GM13977 (cell line): ENCODE measurements at regions not wholly inside any gene's neighbourhood (a gene's known extent, or its start where the extent isn't known, plus 50 kb on each side); places are given as distances from the start of the nearest gene placed in this dataset.
"Not testable (repeated sequence)": the region's sequence is repeated elsewhere in the genome, so short reads cannot be mapped to it uniquely, and the experiment has no call there.

Source experiments
- DNase-seq: peaks from one replicate; pipeline ENCODE4 v3.0.0; 2012; ENCODE audit warnings: low spot score
- CTCF ChIP-seq: IDR thresholded peaks from 2 replicates; pipeline ENCODE4 v1.5.1; 2012; ENCODE audit warnings: mild to moderate bottlenecking, control low read depth; ENCODE audit not compliant: insufficient read depth; ENCODE audit errors: extremely low read depth, missing control alignments
- in situ Hi-C: fragments of 300-500 bp; cut with MboI; formaldehyde crosslinking; loops from one replicate; pipeline ENCODE4 v1.12.0; 2022; ENCODE audit warnings: low sequenced_read_pairs, low pct_unique_long_range_greater_than_20kb, mixed read lengths, inconsistent platforms; ENCODE audit not compliant: unreplicated experiment

- DNase-seq = no peak
These were observed 55.2 kb upstream of the MDM1 start for GRCh38 chr12:68387338-68387737.

GRCh38 chr12:68389305-68389704 lies 57.1 kb upstream of the MDM1 start:
- no peak for DNase-seq
- in situ Hi-C loops = no loop called here
- no peak for TF ChIP-seq CTCF

More at GRCh38 chr12:68387338-68387737, 55.2 kb upstream of the MDM1 start:
- TF ChIP-seq CTCF = no peak
- in situ Hi-C loops = no loop called here

GRCh38 chr12:68391937-68392336 lies 59.8 kb upstream of the MDM1 start:
- in situ Hi-C loops = no loop called here
- DNase-seq = no peak
- no peak for TF ChIP-seq CTCF

- no peak for DNase-seq
- TF ChIP-seq CTCF = no peak
- in situ Hi-C loops = no loop called here
These were observed 60.2 kb upstream of the MDM1 start for GRCh38 chr12:68392376-68392775.

GRCh38 chr12:68393417-68393816 lies 61.3 kb upstream of the MDM1 start:
- in situ Hi-C loops = no loop called here
- DNase-seq = no peak
- no peak for TF ChIP-seq CTCF

- in situ Hi-C loops = no loop called here
- DNase-seq = no peak
- TF ChIP-seq CTCF = no peak
These were observed 65.5 kb upstream of the MDM1 start for GRCh38 chr12:68397566-68398158.

GRCh38 chr12:68398689-68399088 lies 66.5 kb upstream of the MDM1 start:
- DNase-seq, in situ Hi-C loops: not testable (repeated sequence)
